Thyroid gland (tissue), 4 donors: ENCODE measurements at regions not wholly inside any gene's neighbourhood (a gene's known extent, or its start where the extent isn't known, plus 50 kb on each side); places are given as distances from the start of the nearest gene placed in this dataset.

Experiments
- POLR2A ChIP-seq, 2 donors: fragments of 450-650 bp; IDR thresholded peaks; one replicate each; pipeline ENCODE4 v1.6.1; 2017; ENCODE audit warnings: antibody characterized with exemption in 2 of 2, mild to moderate bottlenecking in 2 of 2, moderate library complexity in 1 of 2
- TF ChIP-seq, protein P1 (sequence below), 6 experiments: fragments of 200-600 bp in 3 of 6; fragments of 450-650 bp in 3 of 6; sonication (generic) in 3 of 6; IDR thresholded peaks; one replicate each; pipeline ENCODE4 v1.5.1; 2016 to 2019; ENCODE audit warnings: antibody characterized with exemption in 6 of 6, mild to moderate bottlenecking in 2 of 6, inconsistent platforms in 1 of 6, moderate library complexity in 1 of 6

DNA sequence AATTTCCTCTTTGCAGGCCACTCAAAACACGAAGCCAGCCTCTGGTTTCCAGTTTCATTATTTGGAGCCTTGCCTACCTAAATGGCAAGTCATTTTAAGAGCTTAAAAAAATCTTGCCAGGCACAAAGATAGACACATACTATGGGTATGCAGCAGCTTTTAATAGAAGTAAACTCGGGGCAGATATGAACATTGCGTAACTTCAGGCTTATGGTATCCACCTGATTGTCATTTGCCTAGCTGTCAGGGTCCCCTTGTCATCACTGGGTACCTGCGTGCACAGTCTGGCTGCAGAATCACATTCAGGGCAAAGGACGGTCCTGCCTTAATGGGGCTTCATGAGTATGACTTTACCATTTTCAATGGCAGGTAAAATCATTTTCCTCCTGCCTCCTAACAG lies 466.1 kb upstream of the NRP1 start:
- TF ChIP-seq, protein P1, sequence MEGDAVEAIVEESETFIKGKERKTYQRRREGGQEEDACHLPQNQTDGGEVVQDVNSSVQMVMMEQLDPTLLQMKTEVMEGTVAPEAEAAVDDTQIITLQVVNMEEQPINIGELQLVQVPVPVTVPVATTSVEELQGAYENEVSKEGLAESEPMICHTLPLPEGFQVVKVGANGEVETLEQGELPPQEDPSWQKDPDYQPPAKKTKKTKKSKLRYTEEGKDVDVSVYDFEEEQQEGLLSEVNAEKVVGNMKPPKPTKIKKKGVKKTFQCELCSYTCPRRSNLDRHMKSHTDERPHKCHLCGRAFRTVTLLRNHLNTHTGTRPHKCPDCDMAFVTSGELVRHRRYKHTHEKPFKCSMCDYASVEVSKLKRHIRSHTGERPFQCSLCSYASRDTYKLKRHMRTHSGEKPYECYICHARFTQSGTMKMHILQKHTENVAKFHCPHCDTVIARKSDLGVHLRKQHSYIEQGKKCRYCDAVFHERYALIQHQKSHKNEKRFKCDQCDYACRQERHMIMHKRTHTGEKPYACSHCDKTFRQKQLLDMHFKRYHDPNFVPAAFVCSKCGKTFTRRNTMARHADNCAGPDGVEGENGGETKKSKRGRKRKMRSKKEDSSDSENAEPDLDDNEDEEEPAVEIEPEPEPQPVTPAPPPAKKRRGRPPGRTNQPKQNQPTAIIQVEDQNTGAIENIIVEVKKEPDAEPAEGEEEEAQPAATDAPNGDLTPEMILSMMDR (IDR thresholded peaks at IDR 0.05), result no peak
- TF ChIP-seq POLR2A (IDR thresholded peaks at IDR 0.05), result no peak
